ENCODE measurements at regions not wholly inside any gene's neighbourhood (a gene's known extent, or its start where the extent isn't known, plus 50 kb on each side); places are given as distances from the start of the nearest gene placed in this dataset.

GRCh38 chr9:17083258-17083657 is 51.6 kb upstream of the CNTLN start:
- no peak for TF ChIP-seq POLR2A (IDR thresholded peaks at IDR 0.05)
- no peak for TF ChIP-seq EP300 (IDR thresholded peaks at IDR 0.05)
- no peak for TF ChIP-seq CTCF (IDR thresholded peaks at IDR 0.05)
- Histone ChIP-seq H3K9me3 (no peaks in the 10 kb centered on the region), H3K36me3 (no peaks in the 10 kb centered on the region), H3K4me3 (no peak overlapping the region), H3K27me3 (no peaks in the 10 kb centered on the region), H3K27ac (no peak overlapping the region), H3K4me1 (ENCODE audit: insufficient read depth) (no peaks in the 10 kb centered on the region)
- 79 to 84% (median 80%) methylated on average over 7 of the region's 7 CpGs for WGBS, 3 donors
- intact Hi-C loops (cut with DNase I), result no loop called here
- no peak for DNase-seq

GRCh38 chr9:17082343-17083064 is 52.3 kb upstream of the CNTLN start:
- no peaks in the 10 kb centered on the region for H3K4me1 ChIP-seq (ENCODE audit: insufficient read depth)
- no peak overlapping the region for H3K4me3 ChIP-seq
- intact Hi-C loops (cut with DNase I), result no loop called here
- 14 to 18% (median 14%) methylated on average over 5 of the region's 5 CpGs for WGBS, 3 donors
- H3K9me3 ChIP-seq, result no peaks in the 10 kb centered on the region
- H3K36me3 ChIP-seq, result no peaks in the 10 kb centered on the region
- TF ChIP-seq POLR2A (IDR thresholded peaks at IDR 0.05), result no peak
- TF ChIP-seq CTCF (IDR thresholded peaks at IDR 0.05), result no peak
- TF ChIP-seq EP300 (IDR thresholded peaks at IDR 0.05), result no peak
- no peaks in the 10 kb centered on the region for H3K27me3 ChIP-seq
- DNase-seq, result peak; percentile 34 to 58 (median 47)
- H3K27ac ChIP-seq, result no peak overlapping the region

GRCh38 chr9:17081814-17082213 is 53.0 kb upstream of the CNTLN start:
- 95 to 99% (median 95%) methylated on average over 2 of the region's 2 CpGs for WGBS, 3 donors
- intact Hi-C loops (cut with DNase I), result no loop called here
- Histone ChIP-seq H3K4me3 (no peak overlapping the region), H3K27me3 (no peaks in the 10 kb centered on the region), H3K36me3 (no peaks in the 10 kb centered on the region), H3K4me1 (ENCODE audit: insufficient read depth) (no peaks in the 10 kb centered on the region), H3K27ac (no peak overlapping the region), H3K9me3 (no peaks in the 10 kb centered on the region)
- DNase-seq, result no peak
- TF ChIP-seq CTCF (IDR thresholded peaks at IDR 0.05), result no peak
- no peak for TF ChIP-seq POLR2A (IDR thresholded peaks at IDR 0.05)
- no peak for TF ChIP-seq EP300 (IDR thresholded peaks at IDR 0.05)

- 86 to 89% (median 88%) methylated on average over 8 of the region's 8 CpGs for WGBS, 3 donors
- TF ChIP-seq EP300 (IDR thresholded peaks at IDR 0.05) (no peak), CTCF (IDR thresholded peaks at IDR 0.05) (no peak), POLR2A (IDR thresholded peaks at IDR 0.05) (no peak)
- Histone ChIP-seq H3K27ac (no peak overlapping the region), H3K4me3 (no peak overlapping the region), H3K9me3 (no peaks in the 10 kb centered on the region), H3K27me3 (no peaks in the 10 kb centered on the region), H3K4me1 (ENCODE audit: insufficient read depth) (no peaks in the 10 kb centered on the region), H3K36me3 (no peaks in the 10 kb centered on the region)
- no peak for DNase-seq
- intact Hi-C loops (cut with DNase I), result no loop called here
Observed at GRCh38 chr9:17081351-17081750, 53.5 kb upstream of the CNTLN start.
